HG02642 (cell line): ENCODE measurements at regions not wholly inside any gene's neighbourhood (a gene's known extent, or its start where the extent isn't known, plus 50 kb on each side); places are given as distances from the start of the nearest gene placed in this dataset.
A peak's percentile ranks its signal among the peaks of the same experiment; 100 is the strongest.
"Not testable (repeated sequence)": the region's sequence is repeated elsewhere in the genome, so short reads cannot be mapped to it uniquely, and the experiment has no call there.

Source experiments
- ATAC-seq: cut with Tn5 transposase; IDR thresholded peaks from one replicate; pipeline ENCODE4 v1.9.1; 2021; ENCODE audit warnings: mild to moderate bottlenecking; ENCODE audit not compliant: unreplicated experiment, poor library complexity

- ATAC-seq = no peak
Observed at GRCh38 chr14:48672506-48672905, 913.7 kb downstream of the RPS29 start.

- ATAC-seq = no peak
Observed at GRCh38 chr14:48670939-48671338, 915.2 kb downstream of the RPS29 start.

- ATAC-seq = no peak
Observed at GRCh38 chr14:48665077-48665784, 920.9 kb downstream of the RPS29 start.

- no peak for ATAC-seq
Observed at GRCh38 chr14:48643241-48643640, 942.9 kb downstream of the RPS29 start.

- ATAC-seq = no peak
Observed at GRCh38 chr14:48628870-48629269, 953.5 kb upstream of the MDGA2 start.

- ATAC-seq = no peak
Observed at GRCh38 chr14:48622980-48623379, 947.6 kb upstream of the MDGA2 start.

- ATAC-seq = no peak
Observed at GRCh38 chr14:48618057-48618456, 942.7 kb upstream of the MDGA2 start.

GRCh38 chr14:48616931-48617330 lies 941.5 kb upstream of the MDGA2 start:
- no peak for ATAC-seq

GRCh38 chr14:48615618-48616017 lies 940.2 kb upstream of the MDGA2 start:
- no peak for ATAC-seq

- no peak for ATAC-seq
Observed at GRCh38 chr14:48614003-48614402, 938.6 kb upstream of the MDGA2 start.

- ATAC-seq = not testable (repeated sequence)
Observed at GRCh38 chr14:48606960-48607359, 931.6 kb upstream of the MDGA2 start.

- no peak for ATAC-seq
Observed at GRCh38 chr14:48598458-48598857, 923.1 kb upstream of the MDGA2 start.

GRCh38 chr14:48586099-48586498 lies 910.7 kb upstream of the MDGA2 start:
- no peak for ATAC-seq

- peak; percentile 83 for ATAC-seq
Observed at GRCh38 chr14:48584031-48584430, 908.6 kb upstream of the MDGA2 start.

GRCh38 chr14:48582938-48583337 lies 907.5 kb upstream of the MDGA2 start:
- ATAC-seq = no peak

GRCh38 chr14:48580692-48581091 lies 905.3 kb upstream of the MDGA2 start:
- no peak for ATAC-seq

- no peak for ATAC-seq
Observed at GRCh38 chr14:48575772-48576171, 900.4 kb upstream of the MDGA2 start.

- no peak for ATAC-seq
Observed at GRCh38 chr14:48568688-48569087, 893.3 kb upstream of the MDGA2 start.

- no peak for ATAC-seq
Observed at GRCh38 chr14:48568252-48568651, 892.8 kb upstream of the MDGA2 start.

GRCh38 chr14:48563489-48563888 lies 888.1 kb upstream of the MDGA2 start:
- ATAC-seq = no peak

- not testable (repeated sequence) for ATAC-seq
Observed at GRCh38 chr14:48561438-48561837, 886.0 kb upstream of the MDGA2 start.

GRCh38 chr14:48560421-48560820 lies 885.0 kb upstream of the MDGA2 start:
- no peak for ATAC-seq

- ATAC-seq = no peak
Observed at GRCh38 chr14:48553443-48553842, 878.0 kb upstream of the MDGA2 start.
